EH (cell line): ENCODE measurements at regions not wholly inside any gene's neighbourhood (a gene's known extent, or its start where the extent isn't known, plus 50 kb on each side); places are given as distances from the start of the nearest gene placed in this dataset.
A peak's percentile ranks its signal among the peaks of the same experiment; 100 is the strongest.

Experiments
- DNase-seq: peaks from one replicate; pipeline ENCODE4 v3.0.0-alpha.2; 2015; ENCODE audit warnings: low read depth

DNA sequence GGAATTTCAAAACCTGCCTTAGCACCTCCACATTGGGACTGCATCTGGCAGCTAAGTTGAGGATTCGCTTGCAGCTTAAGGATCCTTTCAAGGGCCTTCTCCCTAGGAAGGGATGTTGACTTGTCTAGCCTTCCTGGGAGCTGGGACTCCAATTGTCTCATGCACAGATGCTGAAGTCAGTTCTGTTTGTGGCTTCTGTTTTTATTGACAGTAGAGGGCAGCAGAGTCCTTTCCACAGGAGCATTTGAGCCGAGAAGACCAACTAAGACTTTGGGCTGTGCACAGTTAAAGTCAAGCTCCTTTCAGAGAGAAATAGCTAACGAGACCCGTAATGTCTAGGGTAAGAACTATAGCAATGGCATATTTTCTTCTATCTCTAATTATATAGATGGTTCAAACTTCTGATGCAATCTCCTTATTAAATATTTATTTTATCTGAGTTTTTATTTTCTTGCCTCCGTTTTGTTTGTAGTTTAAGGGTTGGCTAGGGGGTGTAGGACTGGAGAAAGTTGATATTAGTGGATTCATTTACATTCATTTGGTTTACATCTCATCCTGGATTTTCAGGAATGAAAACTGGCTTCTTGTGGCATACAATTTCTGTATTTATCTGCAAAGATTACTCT, 59.7 kb upstream of the KBTBD8 start:
- DNase-seq: peak; percentile 63

DNA sequence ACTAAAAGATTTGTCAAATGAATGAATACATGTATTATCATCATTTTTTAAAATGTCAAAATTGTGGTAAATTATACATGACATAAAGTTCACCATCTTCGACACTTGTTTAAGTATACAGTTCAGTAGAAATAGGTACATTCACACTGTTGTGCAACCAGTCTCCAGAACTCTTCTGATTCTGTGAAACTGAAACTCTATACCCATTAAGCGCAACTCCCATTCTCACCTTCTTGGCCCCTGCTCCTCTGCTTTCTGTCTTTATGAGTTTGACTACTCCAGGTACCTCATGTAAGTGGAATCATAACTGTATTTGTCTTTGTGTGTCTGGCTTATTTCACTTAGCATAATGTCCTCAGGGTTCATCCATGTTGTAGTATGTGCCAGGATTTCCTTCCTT, 50.1 kb upstream of the KBTBD8 start:
- DNase-seq: no peak
